Natural killer cell treated with Interleukin-12 subunit alpha and Interleukin-12 subunit beta and Interleukin-15 and Interleukin-18, amount 100 ng/mL, for 72 hours (primary cell): ENCODE measurements at regions not wholly inside any gene's neighbourhood (a gene's known extent, or its start where the extent isn't known, plus 50 kb on each side); places are given as distances from the start of the nearest gene placed in this dataset.

Experiments
- ATAC-seq, 2 donors: fragments of 150-1000 bp; cut with Tn5 transposase in 1 of 2; sonication (Bioruptor Pico), chemical (Tn5 transposase) in 1 of 2; 2 replicates each; pipeline ENCODE4 v1.10.0; 2021
- DNase-seq: peaks from one replicate; pipeline ENCODE4 v3.0.0; 2022; ENCODE audit warnings: low spot score
- H3K27ac Mint-ChIP-seq, 2 donors: 1 replicate in 1 of 2; 2 replicates in 1 of 2; pipeline ENCODE4 v1.8.0; 2022; ENCODE audit warnings: mixed read lengths in 2 of 2, mild to moderate bottlenecking in 1 of 2, moderate library complexity in 1 of 2
- H3K27me3 Mint-ChIP-seq, 2 donors: 1 replicate in 1 of 2; 2 replicates in 1 of 2; pipeline ENCODE4 v1.8.0; 2022; ENCODE audit warnings: mixed read lengths in 2 of 2
- H3K36me3 Mint-ChIP-seq: one replicate; pipeline ENCODE4 v1.8.0; 2022; ENCODE audit warnings: mixed read lengths
- H3K4me1 Mint-ChIP-seq, 2 donors: 1 replicate in 1 of 2; 2 replicates in 1 of 2; pipeline ENCODE4 v1.8.0; 2022; ENCODE audit warnings: low read depth in 2 of 2, mixed read lengths in 2 of 2, mild to moderate bottlenecking in 1 of 2
- H3K4me3 Mint-ChIP-seq: one replicate; pipeline ENCODE4 v1.8.0; 2022; ENCODE audit warnings: mixed read lengths
- H3K9me3 Mint-ChIP-seq: 2 replicates; pipeline ENCODE4 v1.8.0; 2022; ENCODE audit warnings: mixed read lengths

GRCh38 chr3:194287374-194287773 is 63.8 kb downstream of the CPN2 start:
- Mint-ChIP-seq H3K27ac (no peak overlapping the region), H3K4me1 (peaks cover 0 to 4% of the 10 kb centered on the region in 2 donors), H3K4me3 (no peak overlapping the region), H3K27me3 (peaks cover 25 to 52% of the 10 kb centered on the region in 2 donors), H3K9me3 (no peaks in the 10 kb centered on the region), H3K36me3 (no peaks in the 10 kb centered on the region)
- no peak for ATAC-seq
- no peak for DNase-seq

GRCh38 chr3:194287977-194288706 is 63.0 kb downstream of the CPN2 start:
- H3K27ac Mint-ChIP-seq: no peak overlapping the region
- H3K9me3 Mint-ChIP-seq: no peaks in the 10 kb centered on the region
- H3K36me3 Mint-ChIP-seq: no peaks in the 10 kb centered on the region
- peaks cover 27 to 53% of the 10 kb centered on the region in 2 donors for H3K27me3 Mint-ChIP-seq
- ATAC-seq: no peak
- DNase-seq: no peak
- no peak overlapping the region for H3K4me3 Mint-ChIP-seq
- no peaks in the 10 kb centered on the region for H3K4me1 Mint-ChIP-seq
